Spinal cord (tissue), 9 donors: ENCODE measurements at regions not wholly inside any gene's neighbourhood (a gene's known extent, or its start where the extent isn't known, plus 50 kb on each side); places are given as distances from the start of the nearest gene placed in this dataset.
A peak's percentile ranks its signal among the peaks of the same experiment; 100 is the strongest.

Experiments
- DNase-seq, 6 donors: peaks; one replicate each; pipeline versions ENCODE4 v3.0.0 to v3.0.0-alpha.2; 2013 to 2015; ENCODE audit warnings: low spot score in 6 of 6, low read depth in 4 of 6
- H3K27ac ChIP-seq: one replicate; pipeline ENCODE4 v1.5.1; 2013; ENCODE audit warnings: low read depth, low read length, control low read depth
- H3K27me3 ChIP-seq: one replicate; pipeline ENCODE4 v1.6.1; 2013; ENCODE audit warnings: low read length; ENCODE audit not compliant: control insufficient read depth, insufficient read depth
- H3K36me3 ChIP-seq: one replicate; pipeline ENCODE4 v1.6.1; 2013; ENCODE audit warnings: low read length; ENCODE audit not compliant: control insufficient read depth, insufficient read depth
- H3K4me1 ChIP-seq: one replicate; pipeline ENCODE4 v1.6.1; 2013; ENCODE audit warnings: low read length; ENCODE audit not compliant: control insufficient read depth, insufficient read depth
- H3K4me3 ChIP-seq: one replicate; pipeline ENCODE4 v1.5.1; 2013; ENCODE audit warnings: low read depth, low read length, control low read depth
- H3K9me3 ChIP-seq: one replicate; pipeline ENCODE4 v1.6.1; 2013; ENCODE audit warnings: low read length; ENCODE audit not compliant: control insufficient read depth, insufficient read depth
- WGBS: methylation state at CpG from one replicate; pipeline ENCODE4 v1.1.5; 2013; ENCODE audit warnings: missing lambda C conversion rate; ENCODE audit not compliant: insufficient coverage; 5-methylcytosine and 5-hydroxymethylcytosine counted together
- donor health status: healthy.

DNA sequence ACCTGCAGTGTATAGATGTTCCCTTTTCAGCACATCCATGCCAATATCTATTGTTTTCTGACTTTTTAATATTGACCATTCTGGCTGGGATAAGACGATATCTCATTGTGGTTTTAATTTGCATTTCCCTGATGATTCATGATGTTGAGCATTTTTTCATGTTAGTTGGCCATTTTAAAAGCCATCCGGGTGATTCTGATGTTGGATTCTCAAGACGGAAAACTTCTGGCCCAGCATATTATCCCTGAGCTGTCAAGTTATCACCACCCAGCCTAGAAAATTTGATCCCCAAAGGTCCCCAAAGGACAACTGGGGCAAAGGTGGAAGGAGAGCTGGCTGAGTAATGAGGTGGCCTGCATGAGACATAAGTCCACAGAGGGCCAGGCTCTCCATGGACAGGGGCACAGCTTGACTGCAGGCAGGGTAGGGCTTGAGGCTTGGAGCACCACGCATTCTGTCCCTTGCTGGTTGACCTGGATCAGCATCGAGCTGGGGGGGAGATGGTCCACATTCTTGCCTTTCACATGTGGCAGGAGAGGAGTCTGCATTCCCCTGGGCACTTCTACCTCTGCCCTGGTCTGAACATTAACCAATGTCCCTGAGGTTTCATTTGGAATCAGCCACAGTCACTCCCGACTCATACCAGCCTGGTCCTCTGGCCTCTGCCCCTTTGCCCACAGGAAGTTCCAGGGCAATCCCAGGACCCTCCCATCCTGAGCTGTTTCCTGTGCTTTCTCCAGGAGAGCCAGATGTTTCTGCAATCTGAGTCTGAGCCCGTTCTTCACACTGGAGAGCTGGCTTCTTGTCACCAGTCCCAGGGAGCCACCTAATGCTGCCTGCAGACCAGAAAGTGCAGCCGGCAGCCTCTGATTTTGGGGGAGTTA lies 69.2 kb downstream of the ISG20 start:
- no peak for DNase-seq
- Histone ChIP-seq H3K9me3 (no peaks in the 10 kb centered on the region), H3K4me3 (no peak overlapping the region), H3K27me3 (no peaks in the 10 kb centered on the region), H3K27ac (no peak overlapping the region), H3K4me1 (peaks cover 14% of the 10 kb centered on the region), H3K36me3 (no peaks in the 10 kb centered on the region)
- 84% methylated on average over 4 of the region's 8 CpGs for WGBS

- Histone ChIP-seq H3K9me3 (no peaks in the 10 kb centered on the region), H3K4me3 (no peak overlapping the region), H3K27me3 (no peaks in the 10 kb centered on the region), H3K4me1 (peaks cover 14% of the 10 kb centered on the region), H3K36me3 (no peaks in the 10 kb centered on the region), H3K27ac (no peak overlapping the region)
- WGBS = 78% methylated on average over 8 of the region's 8 CpGs
- no peak for DNase-seq
Measured at GRCh38 chr15:88708655-88709054, 69.8 kb downstream of the ISG20 start.

- Histone ChIP-seq H3K36me3 (no peaks in the 10 kb centered on the region), H3K9me3 (no peaks in the 10 kb centered on the region), H3K4me1 (peaks cover 17% of the 10 kb centered on the region), H3K27me3 (no peaks in the 10 kb centered on the region), H3K27ac (no peak overlapping the region), H3K4me3 (no peak overlapping the region)
- DNase-seq = no peak
- 90% methylated on average over 6 of the region's 10 CpGs for WGBS
Measured at GRCh38 chr15:88710027-88710715, 71.4 kb downstream of the ISG20 start.

GRCh38 chr15:88711806-88712205 lies 73.0 kb downstream of the ISG20 start:
- WGBS = 75% methylated on average over 4 of the region's 4 CpGs
- H3K4me3 ChIP-seq = no peak overlapping the region
- H3K36me3 ChIP-seq = no peaks in the 10 kb centered on the region
- H3K4me1 ChIP-seq = peaks cover 17% of the 10 kb centered on the region
- H3K9me3 ChIP-seq = no peaks in the 10 kb centered on the region
- H3K27me3 ChIP-seq = no peaks in the 10 kb centered on the region
- DNase-seq = no peak
- H3K27ac ChIP-seq = no peak overlapping the region

DNA sequence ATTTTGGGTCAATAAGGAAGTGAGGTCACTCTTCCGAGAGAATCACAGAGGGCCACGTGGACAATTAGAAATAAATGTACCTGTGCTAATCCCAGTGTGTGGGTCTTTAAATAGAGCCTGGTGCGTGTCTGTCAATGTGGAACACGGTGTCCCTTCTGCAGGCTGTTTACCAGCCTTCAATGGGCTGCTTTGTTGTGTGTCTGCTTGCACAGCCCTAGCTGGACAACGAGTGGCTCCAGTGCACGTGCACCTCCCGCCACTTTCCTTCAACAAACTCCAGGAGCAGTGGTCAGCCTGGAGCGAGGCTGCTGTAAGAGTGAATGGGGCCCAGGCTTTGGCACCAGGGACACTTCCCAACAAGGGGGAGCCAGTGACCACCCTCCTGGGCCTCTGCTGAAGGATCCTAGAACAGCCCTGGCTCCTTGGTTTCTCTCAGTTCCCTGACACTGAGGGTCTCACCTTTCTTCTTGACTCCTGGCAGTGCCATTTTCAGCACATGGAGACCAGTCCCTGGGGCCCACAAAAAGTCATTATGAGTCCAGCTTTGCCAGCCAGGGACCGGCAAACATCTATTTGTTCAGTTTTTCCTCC lies 76.1 kb downstream of the ISG20 start:
- DNase-seq = peak in 1 of 6 donors; percentile 34
- Histone ChIP-seq H3K9me3 (no peaks in the 10 kb centered on the region), H3K27ac (no peak overlapping the region), H3K27me3 (no peaks in the 10 kb centered on the region), H3K36me3 (no peaks in the 10 kb centered on the region), H3K4me3 (no peak overlapping the region), H3K4me1 (peaks cover 30% of the 10 kb centered on the region)
- 71% methylated on average over 8 of the region's 9 CpGs for WGBS

DNA sequence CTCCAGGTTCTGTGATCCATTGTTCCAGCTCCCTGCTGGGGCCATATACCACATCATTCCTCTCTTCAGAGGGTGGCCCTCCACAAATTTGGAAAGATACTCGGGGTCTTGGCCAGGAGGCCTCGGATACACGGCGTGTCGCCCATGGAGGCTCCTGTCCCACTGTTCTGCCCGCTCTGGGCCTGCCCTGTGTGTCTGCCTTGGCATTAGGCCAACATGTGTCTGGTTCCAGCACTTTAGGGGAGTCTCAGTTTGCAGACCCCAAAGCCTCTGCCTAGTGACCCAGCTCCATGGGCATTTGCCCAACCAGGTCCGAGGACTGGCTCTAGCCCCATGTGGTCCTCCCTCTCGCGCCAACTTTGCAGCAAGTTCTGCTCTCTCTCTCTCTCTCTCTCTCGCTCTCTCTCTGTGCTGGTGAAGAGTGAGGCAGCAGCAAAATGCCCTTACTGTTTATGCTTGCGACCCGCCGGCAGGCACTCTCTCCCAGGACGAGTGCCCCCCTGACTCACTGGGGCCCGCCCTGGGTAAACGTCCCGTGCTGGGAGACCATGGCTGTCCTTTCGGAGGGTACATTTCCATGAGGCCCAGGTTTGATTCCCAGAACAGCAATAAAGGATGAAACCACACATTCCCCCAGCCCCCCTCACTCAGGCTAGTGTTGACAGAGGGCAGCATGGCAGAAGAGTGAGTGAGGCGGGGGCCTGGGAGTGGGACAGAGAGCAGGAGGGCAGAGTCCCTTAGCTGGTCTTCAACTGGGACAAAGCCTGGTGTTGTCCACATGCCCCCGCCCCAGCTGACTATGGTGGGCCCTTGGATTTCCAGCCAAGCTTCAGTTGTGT lies 77.9 kb downstream of the ISG20 start:
- peak in 1 of 6 donors; percentile 44 for DNase-seq
- H3K27me3 ChIP-seq = no peaks in the 10 kb centered on the region
- no peak overlapping the region for H3K27ac ChIP-seq
- no peaks in the 10 kb centered on the region for H3K36me3 ChIP-seq
- peaks cover 30% of the 10 kb centered on the region for H3K4me1 ChIP-seq
- H3K4me3 ChIP-seq = no peak overlapping the region
- WGBS = 40% methylated on average over 19 of the region's 20 CpGs
- H3K9me3 ChIP-seq = no peaks in the 10 kb centered on the region

DNA sequence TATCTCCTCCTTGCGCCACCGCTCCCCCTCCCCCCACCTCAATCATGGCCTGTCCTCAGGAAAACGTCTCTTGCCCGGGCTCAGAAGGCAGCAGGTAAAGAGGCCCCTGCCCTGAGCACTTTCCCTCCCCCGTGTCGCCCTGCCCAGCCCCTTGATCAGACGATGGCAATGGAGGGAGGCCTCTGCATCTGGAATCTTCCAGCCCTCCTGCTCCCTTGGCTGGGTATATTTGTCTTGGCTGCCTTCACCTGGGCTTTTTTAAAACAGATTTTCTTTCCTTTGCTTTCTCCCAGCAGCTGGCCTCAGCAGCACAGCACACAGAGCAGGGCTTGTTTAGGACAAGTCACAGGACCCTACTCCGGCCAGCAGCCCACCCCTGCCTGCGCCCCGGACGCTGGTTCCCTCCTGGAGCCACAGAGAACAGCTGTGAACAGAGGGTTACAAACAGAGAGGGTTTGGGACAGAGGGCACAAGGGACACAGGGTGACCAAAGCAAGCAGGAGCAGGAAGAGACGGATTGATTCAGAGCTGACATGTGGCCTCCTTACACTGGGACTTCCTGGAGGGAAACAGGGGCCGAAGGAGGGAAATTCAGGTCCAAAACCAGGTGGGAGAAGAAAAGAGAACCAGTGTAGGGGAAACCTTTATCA lies 78.7 kb downstream of the ISG20 start:
- Histone ChIP-seq H3K27me3 (no peaks in the 10 kb centered on the region), H3K4me3 (no peak overlapping the region), H3K9me3 (no peaks in the 10 kb centered on the region), H3K27ac (peak overlapping the region; percentile 25), H3K36me3 (no peaks in the 10 kb centered on the region), H3K4me1 (peaks cover 30% of the 10 kb centered on the region)
- peak in 1 of 6 donors; percentile 32 for DNase-seq
- WGBS = 60% methylated on average over 13 of the region's 13 CpGs

- Histone ChIP-seq H3K27ac (no peak overlapping the region), H3K36me3 (no peaks in the 10 kb centered on the region), H3K4me1 (peaks cover 30% of the 10 kb centered on the region), H3K27me3 (no peaks in the 10 kb centered on the region), H3K4me3 (no peak overlapping the region), H3K9me3 (no peaks in the 10 kb centered on the region)
- DNase-seq = no peak
- whole genome bisulfite sequencing = no CpG with 5 or more reads among the region's 3 CpGs
Measured at GRCh38 chr15:88718731-88719130, 79.9 kb downstream of the ISG20 start.

DNA sequence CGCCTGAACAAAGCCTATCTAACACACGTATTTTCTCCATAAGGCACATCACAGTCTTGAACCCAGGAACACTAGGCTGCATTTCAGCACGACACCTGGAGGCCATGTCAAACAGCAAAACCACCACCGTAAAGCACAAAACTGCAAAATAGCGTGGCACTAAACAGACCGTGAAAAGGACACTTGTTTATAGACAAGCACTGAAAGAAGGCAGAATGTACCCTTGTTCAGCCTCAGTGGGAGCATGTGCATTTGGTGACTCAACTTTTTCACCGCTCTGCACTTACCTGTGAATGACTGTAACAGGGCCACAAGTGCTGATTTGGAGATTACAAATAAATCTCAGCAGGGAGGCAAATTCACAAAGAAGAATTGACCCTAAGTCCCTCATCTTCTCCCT lies 80.8 kb downstream of the ISG20 start:
- 71% methylated on average over 4 of the region's 7 CpGs for WGBS
- no peak overlapping the region for H3K27ac ChIP-seq
- H3K4me3 ChIP-seq = no peak overlapping the region
- H3K9me3 ChIP-seq = no peaks in the 10 kb centered on the region
- peaks cover 27% of the 10 kb centered on the region for H3K4me1 ChIP-seq
- H3K27me3 ChIP-seq = no peaks in the 10 kb centered on the region
- no peak for DNase-seq
- H3K36me3 ChIP-seq = no peaks in the 10 kb centered on the region
